ENCODE measurements at regions not wholly inside any gene's neighbourhood (a gene's known extent, or its start where the extent isn't known, plus 50 kb on each side); places are given as distances from the start of the nearest gene placed in this dataset.
A peak's percentile ranks its signal among the peaks of the same experiment; 100 is the strongest.

- no peak overlapping the region for H3K4me3 ChIP-seq (ENCODE audit: low read depth, low read length)
- DNase-seq (ENCODE audit: low read depth) = no peak
- TF ChIP-seq CTCF (IDR thresholded peaks at IDR 0.05; ENCODE audit: low read depth, low read length) = no peak
- no peak for TF ChIP-seq MYC (IDR thresholded peaks at IDR 0.05; ENCODE audit: low read depth, low read length)
- no peak for TF ChIP-seq MAX (IDR thresholded peaks at IDR 0.05; ENCODE audit: low read depth, low read length)
- TF ChIP-seq POLR2A (IDR thresholded peaks at IDR 0.05; ENCODE audit: extremely low read depth, insufficient read length) = no peak
Measured at GRCh38 chr14:81751198-81751597, 217.5 kb upstream of the SEL1L start.

GRCh38 chr14:81759541-81759940 lies 225.9 kb upstream of the SEL1L start:
- no peak for TF ChIP-seq POLR2A (IDR thresholded peaks at IDR 0.05; ENCODE audit: extremely low read depth, insufficient read length)
- no peak overlapping the region for H3K4me3 ChIP-seq (ENCODE audit: low read depth, low read length)
- no peak for DNase-seq (ENCODE audit: low read depth)

- no peak overlapping the region for H3K4me3 ChIP-seq (ENCODE audit: low read depth, low read length)
- no peak for TF ChIP-seq POLR2A (IDR thresholded peaks at IDR 0.05; ENCODE audit: extremely low read depth, insufficient read length)
- no peak for TF ChIP-seq CTCF (IDR thresholded peaks at IDR 0.05; ENCODE audit: low read depth, low read length)
- TF ChIP-seq MYC (IDR thresholded peaks at IDR 0.05; ENCODE audit: low read depth, low read length) = no peak
- TF ChIP-seq MAX (IDR thresholded peaks at IDR 0.05; ENCODE audit: low read depth, low read length) = no peak
- DNase-seq (ENCODE audit: low read depth) = peak; percentile 44
Measured at GRCh38 chr14:81765651-81766275, 232.1 kb upstream of the SEL1L start.

GRCh38 chr14:81766321-81766915 lies 232.8 kb upstream of the SEL1L start:
- TF ChIP-seq CTCF (IDR thresholded peaks at IDR 0.05; ENCODE audit: low read depth, low read length) (no peak), POLR2A (IDR thresholded peaks at IDR 0.05; ENCODE audit: extremely low read depth, insufficient read length) (no peak), MAX (IDR thresholded peaks at IDR 0.05; ENCODE audit: low read depth, low read length) (no peak), MYC (IDR thresholded peaks at IDR 0.05; ENCODE audit: low read depth, low read length) (no peak)
- H3K4me3 ChIP-seq (ENCODE audit: low read depth, low read length) = no peak overlapping the region
- DNase-seq (ENCODE audit: low read depth) = peak; percentile 78

- TF ChIP-seq MAX (IDR thresholded peaks at IDR 0.05; ENCODE audit: low read depth, low read length) = no peak
- TF ChIP-seq POLR2A (IDR thresholded peaks at IDR 0.05; ENCODE audit: extremely low read depth, insufficient read length) = no peak
- TF ChIP-seq MYC (IDR thresholded peaks at IDR 0.05; ENCODE audit: low read depth, low read length) = no peak
- TF ChIP-seq CTCF (IDR thresholded peaks at IDR 0.05; ENCODE audit: low read depth, low read length) = no peak
- DNase-seq (ENCODE audit: low read depth) = peak; percentile 48
Measured at GRCh38 chr14:81767266-81767995, 233.8 kb upstream of the SEL1L start.

GRCh38 chr14:81771651-81772275 lies 238.1 kb upstream of the SEL1L start:
- TF ChIP-seq CTCF (IDR thresholded peaks at IDR 0.05; ENCODE audit: low read depth, low read length) (no peak), MAX (IDR thresholded peaks at IDR 0.05; ENCODE audit: low read depth, low read length) (no peak), MYC (IDR thresholded peaks at IDR 0.05; ENCODE audit: low read depth, low read length) (no peak), POLR2A (IDR thresholded peaks at IDR 0.05; ENCODE audit: extremely low read depth, insufficient read length) (no peak)
- no peak overlapping the region for H3K4me3 ChIP-seq (ENCODE audit: low read depth, low read length)
- no peak for DNase-seq (ENCODE audit: low read depth)

More at GRCh38 chr14:81767266-81767995, 233.8 kb upstream of the SEL1L start:
- no peak overlapping the region for H3K4me3 ChIP-seq (ENCODE audit: low read depth, low read length)

All from NB4 (cell line).